ENCODE measurements at regions not wholly inside any gene's neighbourhood (a gene's known extent, or its start where the extent isn't known, plus 50 kb on each side); places are given as distances from the start of the nearest gene placed in this dataset.
"Not testable (repeated sequence)": the region's sequence is repeated elsewhere in the genome, so short reads cannot be mapped to it uniquely, and the experiment has no call there.

GRCh38 chr7:66429498-66430163 is 199.1 kb upstream of the KCTD7 start:
- Histone ChIP-seq H3K27me3 (ENCODE audit: insufficient read depth, low read length, poor library complexity) (no peaks in the 10 kb centered on the region), H3K36me3 (ENCODE audit: insufficient read depth, low read length) (0 out of 2 replicates have a peak, but pooled peaks cover 2% of the 10 kb centered on the region), H2AFZ (ENCODE audit: low read depth, low read length) (no peak overlapping the region), H3K79me2 (ENCODE audit: insufficient read depth, low read length) (no peaks in the 10 kb centered on the region), H3K4me3 (ENCODE audit: low read depth in 1 of 2, low read length in 2 of 2) (no peak overlapping the region), H3K4me1 (ENCODE audit: insufficient read depth, low read length) (no peaks in the 10 kb centered on the region), H3K9ac (ENCODE audit: low read depth, low read length) (no peak overlapping the region), H3K27ac (ENCODE audit: low read length) (no peak overlapping the region), H3K4me2 (ENCODE audit: insufficient read depth, low read length) (no peak overlapping the region), H3K9me3 (ENCODE audit: insufficient read depth, low read length, severe bottlenecking) (no peaks in the 10 kb centered on the region), H4K20me1 (ENCODE audit: insufficient read depth, low read length) (no peaks in the 10 kb centered on the region)
- ATAC-seq (ENCODE audit: insufficient read depth, low read depth): no peak
- no peak for DNase-seq
- TF ChIP-seq CTCF (IDR thresholded peaks at IDR 0.05; ENCODE audit: borderline replicate concordance, extremely low read depth, low read length, poor library complexity, severe bottlenecking) (no peak), EZH2 (IDR thresholded peaks at IDR 0.05; ENCODE audit: borderline replicate concordance, low read depth, low read length, severe bottlenecking) (no peak)

- Histone ChIP-seq H2AFZ (ENCODE audit: low read depth, low read length) (no peak overlapping the region), H3K79me2 (ENCODE audit: insufficient read depth, low read length) (no peaks in the 10 kb centered on the region), H3K27me3 (ENCODE audit: insufficient read depth, low read length, poor library complexity) (no peaks in the 10 kb centered on the region), H3K9me3 (ENCODE audit: insufficient read depth, low read length, severe bottlenecking) (no peaks in the 10 kb centered on the region), H3K4me3 (ENCODE audit: low read depth in 1 of 2, low read length in 2 of 2) (no peak overlapping the region), H3K36me3 (ENCODE audit: insufficient read depth, low read length) (no peaks in the 10 kb centered on the region), H3K4me1 (ENCODE audit: insufficient read depth, low read length) (no peaks in the 10 kb centered on the region), H3K9ac (ENCODE audit: low read depth, low read length) (no peak overlapping the region), H3K27ac (ENCODE audit: low read length) (no peak overlapping the region), H3K4me2 (ENCODE audit: insufficient read depth, low read length) (no peak overlapping the region), H4K20me1 (ENCODE audit: insufficient read depth, low read length) (no peaks in the 10 kb centered on the region)
- DNase-seq (no peak), ATAC-seq (ENCODE audit: insufficient read depth, low read depth) (no peak)
- TF ChIP-seq CTCF (IDR thresholded peaks at IDR 0.05; ENCODE audit: borderline replicate concordance, extremely low read depth, low read length, poor library complexity, severe bottlenecking): no peak
- TF ChIP-seq EZH2 (IDR thresholded peaks at IDR 0.05; ENCODE audit: borderline replicate concordance, low read depth, low read length, severe bottlenecking): no peak
Measured at GRCh38 chr7:66430164-66430545, 198.5 kb upstream of the KCTD7 start.

- not testable (repeated sequence) for H2AFZ ChIP-seq (ENCODE audit: low read depth, low read length); H3K36me3 ChIP-seq (ENCODE audit: insufficient read depth, low read length); H3K4me1 ChIP-seq (ENCODE audit: insufficient read depth, low read length); H3K27me3 ChIP-seq (ENCODE audit: insufficient read depth, low read length, poor library complexity); ATAC-seq (ENCODE audit: insufficient read depth, low read depth); H3K27ac ChIP-seq (ENCODE audit: low read length); H3K4me2 ChIP-seq (ENCODE audit: insufficient read depth, low read length); H4K20me1 ChIP-seq (ENCODE audit: insufficient read depth, low read length); H3K9ac ChIP-seq (ENCODE audit: low read depth, low read length); H3K9me3 ChIP-seq (ENCODE audit: insufficient read depth, low read length, severe bottlenecking); H3K4me3 ChIP-seq (ENCODE audit: low read depth in 1 of 2, low read length in 2 of 2); H3K79me2 ChIP-seq (ENCODE audit: insufficient read depth, low read length); DNase-seq
Measured at GRCh38 chr7:66438703-66439405, 189.8 kb upstream of the KCTD7 start.

- no peak overlapping the region for H3K9ac ChIP-seq (ENCODE audit: low read depth, low read length)
- H3K4me1 ChIP-seq (ENCODE audit: insufficient read depth, low read length): no peaks in the 10 kb centered on the region
- H2AFZ ChIP-seq (ENCODE audit: low read depth, low read length): no peak overlapping the region
- no peak for ATAC-seq (ENCODE audit: insufficient read depth, low read depth)
- no peaks in the 10 kb centered on the region for H3K27me3 ChIP-seq (ENCODE audit: insufficient read depth, low read length, poor library complexity)
- H3K4me3 ChIP-seq (ENCODE audit: low read depth in 1 of 2, low read length in 2 of 2): no peak overlapping the region
- no peaks in the 10 kb centered on the region for H3K79me2 ChIP-seq (ENCODE audit: insufficient read depth, low read length)
- no peaks in the 10 kb centered on the region for H4K20me1 ChIP-seq (ENCODE audit: insufficient read depth, low read length)
- TF ChIP-seq CTCF (IDR thresholded peaks at IDR 0.05; ENCODE audit: borderline replicate concordance, extremely low read depth, low read length, poor library complexity, severe bottlenecking): no peak
- TF ChIP-seq EZH2 (IDR thresholded peaks at IDR 0.05; ENCODE audit: borderline replicate concordance, low read depth, low read length, severe bottlenecking): no peak
- no peaks in the 10 kb centered on the region for H3K36me3 ChIP-seq (ENCODE audit: insufficient read depth, low read length)
- H3K4me2 ChIP-seq (ENCODE audit: insufficient read depth, low read length): no peak overlapping the region
- H3K9me3 ChIP-seq (ENCODE audit: insufficient read depth, low read length, severe bottlenecking): no peaks in the 10 kb centered on the region
- no peak overlapping the region for H3K27ac ChIP-seq (ENCODE audit: low read length)
- DNase-seq: no peak
Measured at GRCh38 chr7:66442385-66442784, 186.3 kb upstream of the KCTD7 start.

All from DND-41 (cell line).